Lung microvascular endothelial cell (primary cell): ENCODE measurements at regions not wholly inside any gene's neighbourhood (a gene's known extent, or its start where the extent isn't known, plus 50 kb on each side); places are given as distances from the start of the nearest gene placed in this dataset.
"Not testable (repeated sequence)": the region's sequence is repeated elsewhere in the genome, so short reads cannot be mapped to it uniquely, and the experiment has no call there.

ENCODE experiments used
- DNase-seq, 2 donors: peaks; one replicate each; pipeline versions ENCODE4 v3.0.0 to v3.0.0-alpha.2; 2010; ENCODE audit warnings: low read depth in 2 of 2

DNA sequence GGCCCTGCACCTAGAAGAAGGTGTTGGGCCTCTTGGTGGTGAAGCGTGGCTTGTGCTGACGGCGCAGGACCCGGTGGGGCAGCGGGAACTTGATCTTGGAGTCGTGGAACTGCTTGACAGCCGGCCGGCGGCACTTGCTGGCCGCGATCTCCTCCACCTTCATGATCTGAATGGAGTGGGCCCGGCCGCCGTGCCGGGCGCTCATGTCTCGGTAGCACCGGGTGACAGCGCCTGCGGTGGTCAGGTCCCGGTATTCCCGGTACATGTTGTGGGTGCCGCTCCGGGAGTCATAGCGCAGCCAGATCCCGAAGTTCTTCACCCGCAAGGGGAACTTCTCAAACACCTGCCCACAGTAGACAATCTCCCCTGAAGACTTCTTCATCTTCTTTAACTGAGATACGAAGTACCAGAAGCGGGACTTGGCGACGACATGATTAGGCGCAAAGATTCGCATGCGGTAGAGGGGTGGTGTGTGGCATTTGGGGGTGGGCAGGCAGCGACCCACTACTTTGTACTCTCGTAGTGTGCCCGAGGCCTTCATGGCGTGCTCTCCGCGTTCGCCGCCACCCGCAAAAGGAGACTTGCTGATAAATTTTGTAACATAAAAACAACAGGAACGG lies 92.1 kb upstream of the MSH6 start:
- DNase-seq: not testable (repeated sequence)

DNA sequence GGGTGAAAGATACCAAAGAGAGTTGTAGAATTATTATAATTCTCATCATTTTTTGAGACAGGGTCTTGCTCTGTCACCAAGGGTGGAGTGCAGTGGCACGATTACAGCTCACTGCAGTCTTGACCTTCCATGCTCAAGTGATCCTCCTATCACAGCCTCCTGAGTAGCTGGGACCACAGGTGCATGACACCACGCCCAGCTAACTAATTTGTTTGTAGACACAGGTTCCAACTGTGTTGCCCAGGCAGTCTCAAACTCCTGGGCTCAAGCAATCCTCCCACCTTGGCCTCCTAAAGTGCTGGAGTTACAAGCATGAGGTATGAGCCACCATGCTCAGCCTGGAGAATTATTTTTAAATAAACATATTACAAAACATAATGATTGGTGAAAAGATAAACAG lies 92.8 kb upstream of the MSH6 start:
- no peak for DNase-seq

DNA sequence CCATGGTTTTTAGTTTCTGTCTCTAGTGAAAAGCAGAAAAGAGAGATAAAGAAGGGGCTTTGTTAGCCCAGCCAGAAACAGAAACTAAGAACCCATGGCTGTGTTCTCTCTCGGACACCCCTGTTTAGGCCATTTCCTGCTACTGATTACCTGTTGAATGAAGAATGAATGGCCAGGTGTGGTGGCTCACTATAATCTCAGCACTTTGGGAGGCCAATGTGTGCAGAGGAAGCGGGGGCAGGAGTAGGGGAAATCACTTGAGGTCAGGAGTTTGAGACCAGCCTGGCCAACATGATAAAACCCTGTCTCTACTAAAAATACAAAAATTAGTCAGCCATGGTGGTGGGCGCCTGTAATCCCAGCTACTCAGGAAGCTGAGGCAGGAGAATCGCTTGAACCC lies 93.8 kb upstream of the MSH6 start:
- DNase-seq: peak in 1 of 2 donors; percentile 38

DNA sequence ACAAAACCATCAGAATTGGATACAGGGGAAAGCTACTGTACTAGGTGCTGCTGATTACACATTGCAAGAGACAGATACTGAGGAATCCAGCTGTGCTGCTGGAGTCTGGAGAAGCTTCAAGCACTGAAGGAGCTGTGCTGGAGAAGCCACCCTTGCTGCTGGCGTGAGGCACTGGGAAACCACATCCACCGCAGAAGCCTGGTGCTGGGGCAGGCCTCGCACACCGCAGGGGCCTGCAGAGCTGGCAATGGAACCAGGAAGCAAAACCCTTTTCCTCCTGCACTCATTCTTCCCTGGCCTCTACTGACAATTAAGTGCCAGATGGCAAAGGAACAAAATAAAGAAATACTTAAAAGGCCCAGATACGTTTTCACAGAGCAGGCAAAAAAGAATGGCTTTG lies 94.4 kb upstream of the MSH6 start:
- no peak for DNase-seq

DNA sequence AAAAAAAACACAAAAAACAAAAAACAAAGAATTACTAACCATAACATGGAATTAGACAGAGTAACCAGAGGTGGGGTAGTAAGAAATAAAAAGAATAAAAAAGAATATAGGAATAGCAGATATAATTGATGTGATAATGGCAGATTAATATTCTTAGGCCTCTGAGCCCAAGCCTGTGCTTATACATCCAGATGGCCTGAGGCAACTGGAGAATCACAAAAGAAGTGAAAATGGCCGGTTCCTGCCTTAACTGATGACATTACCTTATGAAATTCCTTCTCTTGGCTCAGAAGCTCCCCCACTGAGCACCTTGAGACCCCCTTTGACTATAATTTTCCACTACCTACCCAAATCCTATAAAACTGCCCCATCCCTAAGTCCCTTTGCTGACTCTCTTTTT lies 95.1 kb upstream of the MSH6 start:
- no peak for DNase-seq

DNA sequence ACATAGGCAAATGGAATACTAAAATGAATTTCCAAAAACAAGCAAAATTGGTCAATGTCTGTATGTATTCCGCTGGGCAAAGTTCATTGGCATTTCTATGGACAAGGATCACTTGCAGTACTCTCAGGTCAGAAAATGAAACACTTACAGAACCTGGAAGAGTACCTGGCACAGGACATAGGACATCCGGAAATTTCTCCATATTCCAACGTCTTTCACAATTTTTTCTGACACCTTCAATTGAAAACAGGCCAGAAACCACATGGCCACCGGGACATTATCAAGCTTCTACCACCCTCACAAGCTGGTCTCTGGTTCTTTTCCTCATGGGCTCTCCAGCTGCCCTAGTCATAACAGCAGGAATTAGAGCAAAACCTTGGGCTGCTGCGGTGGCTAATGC lies 96.9 kb upstream of the MSH6 start:
- no peak for DNase-seq

DNA sequence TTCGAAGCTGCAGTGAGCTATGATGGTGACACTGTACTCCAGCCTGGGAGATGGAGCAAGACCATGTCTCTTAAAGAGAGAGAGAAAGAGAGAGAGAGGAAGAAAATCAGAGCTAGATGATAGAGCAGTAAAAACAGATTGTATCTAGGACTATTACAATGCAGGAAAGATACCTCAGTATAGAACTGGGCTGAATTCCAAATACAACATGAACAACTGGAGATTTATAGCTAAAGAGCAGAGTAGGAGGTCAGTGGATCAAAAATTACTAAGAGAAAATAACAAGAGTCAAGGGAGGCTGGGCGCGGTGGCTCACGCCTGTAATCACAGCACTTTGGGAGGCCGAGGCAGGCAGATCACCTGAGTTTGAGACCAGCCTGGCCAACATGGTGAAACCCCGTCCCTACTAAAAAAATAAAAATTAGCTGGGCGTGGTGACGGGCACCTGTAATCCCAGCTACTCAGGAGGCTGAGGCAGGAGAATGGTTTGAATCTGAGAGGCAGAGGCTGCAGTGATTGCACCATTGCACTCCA lies 100.7 kb upstream of the MSH6 start:
- DNase-seq: peak in 1 of 2 donors; percentile 67

DNA sequence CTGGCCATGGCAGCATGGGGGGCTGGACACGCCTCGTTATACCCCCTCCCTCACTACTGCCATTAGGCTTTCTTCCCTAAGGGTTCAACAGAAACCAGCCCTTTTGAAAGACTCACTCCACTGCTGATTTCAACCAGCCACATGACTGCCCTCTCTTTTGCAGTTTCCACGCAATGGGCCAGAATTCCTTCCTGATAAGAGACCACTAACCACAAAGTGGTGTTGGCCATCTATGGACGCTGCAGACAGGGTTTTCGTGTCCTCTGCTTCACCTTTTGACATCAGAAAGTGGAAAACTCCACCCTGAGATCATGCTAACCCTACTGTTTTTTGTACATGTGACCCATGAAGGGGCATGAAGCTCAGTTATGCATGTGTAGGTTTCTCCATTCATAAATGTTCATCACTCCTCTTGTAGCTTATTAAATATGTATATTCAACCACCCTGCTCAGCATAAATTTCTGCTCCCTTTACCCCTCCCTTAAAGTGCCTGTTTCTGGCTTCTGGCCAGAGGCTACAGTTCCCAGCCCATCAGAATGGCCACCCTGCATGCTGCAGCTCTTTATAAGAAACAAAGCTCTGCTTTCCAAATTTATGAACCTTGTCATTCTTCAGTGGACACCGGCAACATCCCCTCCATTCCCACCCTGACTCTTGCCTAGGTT lies 105.6 kb upstream of the KCNK12 start:
- no peak for DNase-seq

DNA sequence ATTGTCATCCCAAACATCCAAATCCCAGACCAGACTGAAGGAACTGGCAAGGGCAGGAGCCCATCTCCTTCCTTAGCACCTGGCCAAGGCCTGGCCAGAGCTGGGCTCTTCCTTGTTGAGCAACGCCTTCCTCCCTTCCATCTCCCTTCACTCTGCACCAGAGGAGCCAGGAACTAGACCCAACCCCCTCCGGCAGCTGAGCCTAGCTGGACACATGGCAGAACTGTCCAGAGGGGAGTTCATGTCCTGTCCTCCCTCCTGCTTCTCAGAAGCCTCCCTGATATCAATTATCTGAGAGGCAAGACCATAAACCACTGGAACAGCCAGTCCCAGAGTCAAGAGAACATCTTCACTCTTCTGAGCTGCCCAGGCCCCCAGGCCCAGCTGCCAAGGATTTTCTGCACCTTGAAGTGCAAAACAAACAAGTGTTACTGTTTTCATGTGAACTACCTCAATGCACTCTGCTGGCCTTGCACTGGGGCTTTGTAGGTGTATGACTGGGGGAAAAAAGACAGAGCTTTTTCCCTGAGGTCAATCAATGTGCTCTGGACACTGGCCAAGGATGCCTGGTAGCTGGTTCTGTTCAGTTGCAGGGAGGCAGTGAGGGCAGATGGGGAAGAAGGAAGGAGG lies 104.5 kb upstream of the KCNK12 start:
- DNase-seq: no peak

DNA sequence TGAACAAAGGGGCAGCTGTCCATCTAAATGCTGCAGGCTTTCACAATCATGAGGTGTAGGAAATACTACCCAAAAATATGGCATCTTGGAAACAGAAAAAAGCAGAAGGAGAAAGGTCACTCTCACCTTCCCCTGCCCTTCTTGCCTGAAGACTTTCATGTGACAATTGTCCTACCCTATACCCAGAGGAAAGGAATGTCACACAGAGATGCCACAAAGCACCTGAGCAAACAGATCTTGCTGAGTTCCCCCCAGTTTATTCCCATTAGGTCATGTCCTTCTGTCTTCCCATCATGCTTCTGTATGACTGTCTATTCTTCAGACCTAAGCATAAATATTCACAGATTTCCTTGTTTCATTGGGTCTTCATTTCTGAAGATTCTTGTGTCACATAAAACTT lies 95.5 kb upstream of the KCNK12 start:
- DNase-seq: no peak

DNA sequence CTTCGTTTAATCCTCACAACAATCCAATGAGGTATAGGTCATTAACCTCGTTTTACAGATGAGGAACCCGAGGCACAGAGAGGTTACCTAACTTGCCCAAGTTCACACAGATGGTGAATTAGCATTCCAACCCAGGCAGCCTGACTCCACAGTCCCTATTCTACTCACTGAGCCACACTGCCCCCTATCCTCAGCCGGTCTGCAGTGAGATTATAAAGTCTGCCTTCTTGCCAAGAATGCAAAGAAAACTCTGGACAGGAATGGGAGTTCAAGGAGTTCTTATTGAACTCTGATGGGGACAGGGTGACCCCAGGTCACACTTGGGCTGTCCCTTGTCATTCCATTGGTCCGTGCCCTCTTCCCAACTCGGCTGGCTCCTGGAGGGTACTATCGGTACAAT lies 94.0 kb upstream of the KCNK12 start:
- DNase-seq: peak in 1 of 2 donors; percentile 20

DNA sequence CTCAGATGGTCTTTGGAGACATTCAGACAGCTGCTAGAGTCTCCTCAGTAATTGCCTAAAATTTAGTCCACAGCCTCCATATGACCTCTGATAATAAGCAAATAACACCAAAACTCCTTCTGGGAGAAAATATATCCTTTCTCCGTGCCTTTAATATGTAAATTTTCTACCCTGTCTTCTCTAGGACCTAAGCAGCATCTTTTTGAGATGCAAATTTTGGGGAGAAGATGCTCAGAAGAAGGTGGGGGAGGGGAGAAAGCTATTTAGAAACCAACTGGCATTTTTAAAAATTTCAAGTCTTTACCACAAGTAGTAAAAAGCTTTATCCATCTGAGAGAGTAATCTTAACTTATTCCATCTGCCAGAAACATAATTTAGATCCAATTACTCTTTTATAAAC lies 91.8 kb upstream of the KCNK12 start:
- DNase-seq: no peak

DNA sequence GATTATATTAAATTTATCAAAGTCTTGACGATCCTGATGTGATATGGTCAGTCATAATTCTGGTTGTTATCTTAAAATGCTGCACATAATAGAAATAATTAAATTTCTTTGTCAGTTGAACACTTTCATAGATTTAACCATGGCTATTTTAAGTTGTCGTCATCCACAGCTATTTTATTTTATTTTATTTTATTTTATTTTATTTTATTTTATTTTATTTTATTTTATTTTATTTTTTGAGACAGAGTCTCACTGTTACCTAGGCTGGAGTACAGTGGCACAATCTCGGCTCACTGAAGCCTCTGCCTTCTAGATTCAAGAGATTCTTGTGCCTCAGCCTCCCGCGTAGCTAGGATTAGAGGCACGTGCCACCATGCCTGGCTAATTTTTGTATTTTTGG lies 90.5 kb upstream of the KCNK12 start:
- no peak for DNase-seq

DNA sequence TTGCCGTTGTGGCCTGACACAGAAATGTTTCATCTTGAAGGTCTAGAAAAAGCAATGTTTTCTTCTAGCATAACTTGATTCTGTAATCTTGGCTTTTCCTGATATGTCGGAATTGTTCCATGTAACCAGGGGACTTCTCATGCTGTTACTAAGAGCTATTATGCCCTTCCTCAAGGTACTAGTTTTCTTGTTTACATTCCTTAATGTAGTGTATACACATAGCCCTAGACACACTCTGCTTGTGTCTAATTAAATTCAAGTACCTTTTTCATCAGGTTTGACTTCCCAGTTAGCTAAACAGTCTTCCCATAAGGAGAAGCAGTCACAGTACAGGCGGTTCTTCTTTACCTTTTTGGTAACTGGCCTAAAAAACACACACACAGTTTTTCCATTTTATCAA lies 89.4 kb upstream of the KCNK12 start:
- DNase-seq: no peak

DNA sequence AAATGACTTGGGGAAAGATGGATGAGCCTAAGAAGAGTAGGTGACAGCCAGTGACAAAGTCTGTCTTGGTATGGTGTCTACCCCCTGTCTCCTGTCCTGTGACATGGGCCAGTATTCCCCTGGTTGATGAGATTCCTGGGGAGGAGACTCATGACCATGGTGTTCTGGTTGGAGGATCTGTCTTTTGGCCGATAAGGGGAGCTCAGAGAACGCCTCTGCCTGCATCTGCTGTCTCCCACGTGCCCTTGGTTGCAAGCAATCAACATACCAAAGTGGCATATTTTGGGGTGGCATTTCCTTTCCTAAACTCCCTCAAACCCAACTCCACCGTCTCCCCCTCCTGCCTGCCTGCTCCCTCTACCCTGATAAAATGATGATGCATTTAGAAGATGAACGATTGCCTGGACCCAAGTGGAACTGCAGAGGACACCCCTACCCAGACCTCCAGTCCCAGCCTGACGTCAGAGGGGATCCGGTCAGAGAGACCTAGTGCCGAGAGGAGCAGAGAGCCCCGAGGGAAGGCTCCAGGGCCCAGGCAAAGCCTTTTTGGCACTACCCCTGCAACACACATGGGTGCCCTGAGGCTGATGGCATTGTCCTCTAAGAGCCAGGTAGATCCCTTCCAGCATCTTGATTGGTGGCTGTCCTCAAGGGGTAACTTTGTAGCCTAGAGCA lies 88.0 kb upstream of the KCNK12 start:
- DNase-seq: no peak

DNA sequence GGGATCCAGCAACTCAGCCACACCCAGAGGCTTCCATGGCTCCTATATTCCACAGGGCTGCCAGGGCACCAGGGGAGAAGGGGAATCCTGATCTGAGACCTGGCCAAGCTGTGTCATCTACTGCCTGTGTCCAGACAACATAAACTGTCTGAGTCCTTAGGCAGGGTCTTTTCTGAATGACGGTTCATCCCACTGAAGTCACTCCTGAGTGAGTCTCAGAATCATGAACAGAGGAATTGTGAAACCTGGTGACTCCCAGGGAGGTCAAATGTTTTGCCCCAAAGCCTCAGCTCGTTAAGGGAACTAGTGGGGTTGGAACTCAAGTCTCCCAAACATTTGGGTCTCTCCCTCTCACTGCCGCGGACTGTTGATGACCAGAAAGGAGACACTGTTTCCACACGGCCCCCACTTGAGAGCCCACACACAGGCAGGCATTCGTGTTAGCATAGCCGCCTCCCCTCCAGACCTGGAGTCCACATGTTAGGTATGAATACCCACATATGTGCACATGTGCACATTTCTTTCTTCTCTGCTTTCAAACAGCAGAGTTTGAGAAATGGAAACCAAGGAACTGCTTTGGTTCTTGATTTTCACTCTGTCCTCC lies 87.2 kb upstream of the KCNK12 start:
- no peak for DNase-seq

DNA sequence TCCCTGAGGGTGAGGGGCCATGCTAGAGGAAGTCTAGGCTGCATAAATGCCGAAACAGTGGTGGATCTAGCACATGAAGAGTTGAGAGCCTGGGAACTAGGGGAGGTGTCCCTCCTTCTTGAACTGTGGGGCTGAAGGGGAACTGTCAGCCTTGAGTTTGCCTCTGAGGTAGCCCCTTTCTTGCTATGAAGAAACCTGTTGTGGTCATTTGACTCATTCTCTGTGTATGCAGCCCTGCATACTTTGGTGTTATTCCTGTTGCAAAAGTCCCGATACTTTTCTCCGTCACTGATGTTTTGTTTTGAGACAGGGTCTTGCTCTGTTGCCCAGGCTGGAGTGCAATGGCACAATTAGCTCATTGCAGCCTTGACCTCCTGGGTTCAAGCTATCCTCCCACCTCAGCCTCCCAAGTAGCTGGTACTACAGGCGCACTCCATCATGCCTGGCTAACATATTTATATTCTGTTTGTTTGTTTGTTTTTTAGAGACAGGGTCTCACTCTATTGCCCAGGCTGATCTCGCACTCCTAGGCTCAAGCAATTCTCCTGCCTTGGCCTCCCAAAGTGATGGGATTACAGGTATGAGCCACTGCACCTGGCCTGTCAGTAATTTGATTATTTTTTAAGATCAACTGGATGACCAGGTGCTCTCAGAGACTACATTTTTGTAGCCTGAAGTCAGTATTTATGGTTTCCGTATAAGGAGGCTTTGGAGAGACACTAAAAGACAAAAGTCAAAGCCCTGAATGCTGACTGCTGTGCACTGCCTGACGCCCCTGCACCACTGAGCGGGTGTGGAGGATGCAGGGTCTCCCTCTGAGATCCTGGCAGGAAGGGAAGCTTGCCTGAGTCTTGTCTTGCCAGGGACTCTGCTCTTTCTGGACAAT lies 86.2 kb upstream of the KCNK12 start:
- DNase-seq: no peak

DNA sequence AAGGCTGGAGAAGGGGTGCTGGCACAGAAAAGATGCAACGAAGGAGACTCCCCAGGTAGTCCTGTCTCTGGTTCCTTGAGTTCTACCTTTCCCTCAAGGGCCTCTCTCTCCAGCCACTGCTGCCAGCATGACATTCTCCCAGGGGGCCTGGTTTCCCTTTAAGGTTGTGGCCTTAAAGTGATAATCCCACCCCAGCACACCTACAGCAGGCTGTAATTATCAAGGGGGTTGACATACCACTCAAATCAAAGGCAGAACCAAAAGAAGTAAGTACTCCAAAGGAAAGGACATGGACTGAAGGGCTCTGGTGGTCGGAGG lies 84.7 kb upstream of the KCNK12 start:
- DNase-seq: no peak

DNA sequence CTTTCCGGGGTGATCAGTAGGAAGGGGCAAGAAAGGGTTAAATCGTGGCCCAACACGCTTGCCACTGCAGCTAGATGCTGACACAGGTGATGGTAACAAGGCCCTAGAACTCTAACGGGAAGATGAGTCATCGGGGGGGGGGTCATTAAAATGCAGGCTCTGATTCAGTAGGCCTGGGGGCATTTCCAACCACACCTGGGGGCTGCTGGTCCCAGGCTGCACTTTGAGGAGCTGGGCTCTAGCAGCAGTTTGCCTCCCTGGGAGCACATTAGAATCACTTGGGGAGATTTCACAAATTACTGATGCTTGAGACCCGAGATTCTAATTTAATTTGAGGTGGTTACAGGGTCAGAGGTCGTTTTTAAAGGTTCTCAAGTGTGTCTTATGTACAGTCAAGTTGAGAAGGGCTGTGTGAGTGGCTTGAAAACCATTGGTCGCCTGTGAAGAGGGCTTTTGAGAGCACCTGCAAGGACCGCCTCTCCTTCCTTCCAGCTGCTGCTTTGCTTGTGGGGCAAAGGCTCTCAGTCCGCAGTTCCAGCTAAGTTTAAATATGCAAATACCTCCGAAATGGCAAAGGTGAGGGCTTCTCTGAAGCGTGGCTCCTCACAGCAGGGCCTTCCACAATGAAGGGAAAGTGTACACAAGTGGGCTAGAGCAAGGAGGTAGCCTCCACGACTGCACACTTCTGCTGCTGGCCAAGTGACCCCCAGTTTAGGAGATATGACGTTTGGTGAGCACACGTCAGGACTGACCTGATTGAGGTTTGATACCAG lies 84.2 kb upstream of the KCNK12 start:
- no peak for DNase-seq
